AG08395 (cell line): ENCODE measurements at regions not wholly inside any gene's neighbourhood (a gene's known extent, or its start where the extent isn't known, plus 50 kb on each side); places are given as distances from the start of the nearest gene placed in this dataset.
A peak's percentile ranks its signal among the peaks of the same experiment; 100 is the strongest.

Source experiments
- DNase-seq: peaks from one replicate; pipeline ENCODE4 v3.0.0; 2012; ENCODE audit warnings: mixed read lengths, low spot score

DNA sequence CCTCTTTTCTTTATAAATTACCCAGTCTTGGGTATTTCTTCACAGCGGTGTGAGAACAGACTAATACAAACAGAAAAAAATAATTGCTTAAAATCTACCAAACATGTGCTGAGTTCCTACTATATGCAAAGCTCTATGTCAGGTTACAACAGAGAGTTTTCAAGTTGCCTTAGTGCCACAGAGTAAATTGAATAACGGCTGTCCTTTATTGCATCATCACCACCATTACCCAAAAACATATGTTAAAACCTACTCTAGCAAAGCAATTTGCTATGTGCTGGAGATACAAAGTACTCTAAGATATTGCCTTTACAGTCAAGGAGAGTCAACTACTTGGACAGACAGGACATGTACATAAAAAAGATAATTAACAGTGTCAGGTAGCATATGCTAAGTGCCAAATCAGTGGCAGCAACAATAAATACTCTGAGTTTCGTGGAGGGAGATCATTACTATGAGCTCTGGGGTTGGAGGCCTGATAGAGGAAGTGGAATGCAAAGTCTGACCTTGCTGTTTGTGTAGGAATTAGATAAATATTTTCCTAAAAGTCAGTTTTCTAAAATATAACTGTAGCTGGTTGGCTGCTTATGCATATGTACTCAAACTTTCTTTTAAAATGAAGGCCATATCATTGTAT lies 1058.7 kb upstream of the WWC1 start:
- DNase-seq: no peak

DNA sequence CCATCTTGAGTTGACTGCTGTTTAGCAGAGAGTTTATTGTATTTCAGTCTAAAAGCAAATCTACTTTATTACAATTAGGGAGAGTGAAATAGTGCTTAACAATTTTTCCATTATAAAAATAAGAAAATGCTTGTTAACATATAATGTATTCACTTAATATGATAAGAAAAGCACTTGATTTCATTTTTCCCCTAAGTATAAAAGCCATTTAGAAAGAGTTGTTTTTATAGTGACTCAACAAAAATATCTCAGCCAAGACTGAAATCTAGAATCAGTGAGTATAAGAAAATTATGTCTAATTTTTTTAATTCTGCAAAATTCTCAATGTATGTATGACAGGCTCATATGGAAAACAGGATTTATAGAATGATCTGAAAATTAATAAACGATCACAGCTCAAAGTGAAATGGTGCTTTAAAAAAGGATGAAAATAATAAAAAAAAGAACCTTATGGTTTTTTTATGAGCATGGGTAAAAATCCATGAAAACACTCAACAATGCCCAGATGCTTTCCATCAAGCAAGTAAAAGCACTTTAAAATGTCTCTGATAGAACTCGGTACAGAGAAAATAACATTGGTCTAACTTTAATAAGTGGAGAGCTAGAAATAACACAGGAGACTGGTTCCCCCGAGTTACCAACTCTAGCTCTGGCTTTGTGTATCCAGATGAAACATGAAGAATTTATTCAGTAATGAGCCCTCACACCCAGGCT lies 1057.8 kb upstream of the WWC1 start:
- DNase-seq: no peak

DNA sequence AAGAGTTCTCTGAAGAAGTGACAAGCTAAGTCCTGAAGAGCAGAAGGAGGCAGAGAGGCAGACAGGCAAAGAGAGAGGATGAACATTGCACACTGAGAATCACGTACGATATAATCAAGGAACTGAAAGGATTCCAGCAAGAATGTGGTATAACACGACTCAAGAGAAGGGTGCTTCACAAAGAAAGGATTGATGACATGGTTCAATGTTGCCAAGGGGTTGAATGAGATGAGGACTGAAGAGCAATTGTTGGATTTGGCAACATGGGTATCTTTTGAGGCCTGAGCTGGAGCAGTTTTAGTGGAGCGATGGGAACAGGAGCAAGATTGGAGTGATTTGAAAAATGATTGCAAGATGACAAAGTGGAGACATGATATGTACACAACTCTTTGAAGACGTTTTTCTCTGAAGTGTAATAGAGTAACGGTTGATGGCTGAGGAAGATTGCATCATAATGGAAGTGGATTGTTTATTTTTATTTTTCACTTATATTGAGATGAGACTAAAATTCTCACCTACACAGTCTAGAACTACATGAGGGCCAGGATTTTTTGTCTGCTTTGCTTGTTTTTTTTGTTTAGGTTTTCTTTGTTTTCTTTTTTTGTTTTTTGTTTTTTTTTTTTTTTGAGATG lies 1049.9 kb upstream of the WWC1 start:
- no peak for DNase-seq

DNA sequence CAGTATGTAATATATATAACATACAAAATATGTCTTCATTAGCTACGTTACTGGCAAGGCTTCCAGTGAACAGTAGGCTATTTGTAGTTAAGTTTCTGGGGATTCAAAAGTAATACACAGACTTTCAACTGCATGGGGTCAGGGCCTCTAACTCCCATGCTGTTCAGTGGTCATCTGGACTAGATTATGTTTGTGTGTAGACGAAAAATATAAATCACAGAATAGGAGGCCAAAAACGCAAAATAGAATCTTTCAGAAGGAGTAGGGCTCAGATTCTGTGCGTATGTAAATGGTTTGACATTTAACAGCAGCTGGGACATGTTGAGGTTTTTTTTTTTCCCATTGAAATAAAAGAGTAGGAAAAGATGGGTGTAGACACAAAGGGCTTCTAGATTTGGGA lies 1048.7 kb upstream of the WWC1 start:
- no peak for DNase-seq

DNA sequence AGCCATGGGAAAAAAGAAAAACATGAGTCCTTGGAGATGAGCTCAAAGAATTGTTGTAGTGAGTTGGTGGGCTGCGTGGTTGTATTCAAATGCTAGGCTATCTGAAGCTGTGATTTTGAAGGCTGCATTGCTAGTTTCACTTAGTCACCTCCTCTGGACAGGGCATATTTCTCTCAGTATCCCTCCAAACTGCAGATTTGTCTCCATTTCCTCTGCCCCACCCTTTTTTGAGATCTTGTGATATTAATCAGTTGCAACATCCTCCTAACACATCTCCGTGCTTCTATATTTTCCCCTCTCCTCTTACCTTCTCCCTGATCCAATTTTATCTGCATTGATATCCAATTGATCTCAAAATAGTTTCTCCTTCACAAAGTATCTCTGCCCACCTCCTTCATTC lies 1048.0 kb upstream of the WWC1 start:
- DNase-seq: no peak

DNA sequence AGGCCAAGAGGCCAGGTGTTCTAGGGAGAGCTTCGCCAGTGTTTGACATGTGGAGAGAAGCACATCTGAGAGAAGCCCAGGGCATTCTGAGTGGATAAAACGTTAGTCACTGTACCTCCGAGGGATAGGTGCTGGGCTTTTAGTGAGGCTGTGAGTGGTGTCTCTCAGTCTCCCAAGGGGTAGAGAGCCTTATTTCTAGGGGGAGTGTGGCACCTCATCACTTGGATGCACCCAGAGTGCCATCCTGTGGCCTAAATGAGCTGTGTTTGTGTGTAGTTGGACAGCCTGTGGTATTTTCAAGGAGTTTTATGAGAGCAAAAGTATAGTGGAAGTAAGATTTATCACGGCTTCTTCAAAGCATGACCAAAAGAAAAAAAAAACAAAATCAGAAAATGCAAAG lies 1046.9 kb upstream of the WWC1 start:
- no peak for DNase-seq

DNA sequence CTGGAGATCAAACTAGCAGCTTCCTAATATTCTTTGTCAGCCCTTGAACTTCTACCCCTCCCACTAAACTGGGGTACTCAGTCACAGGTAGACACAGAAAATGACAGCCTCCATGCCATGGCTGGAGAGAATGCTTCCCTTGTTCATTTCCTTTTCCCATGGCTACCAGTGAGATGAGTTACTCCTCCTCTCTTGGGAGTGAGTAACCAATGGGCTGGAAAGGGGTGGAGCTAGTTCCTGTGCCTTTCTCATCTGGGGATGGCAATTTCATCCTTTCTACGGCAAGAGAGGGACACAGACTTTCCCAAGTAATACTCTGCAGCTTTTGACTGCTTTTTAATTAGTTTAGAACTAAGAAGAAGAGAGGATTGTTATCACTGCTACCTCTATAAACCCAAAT lies 1045.6 kb upstream of the WWC1 start:
- peak; percentile 6 for DNase-seq

DNA sequence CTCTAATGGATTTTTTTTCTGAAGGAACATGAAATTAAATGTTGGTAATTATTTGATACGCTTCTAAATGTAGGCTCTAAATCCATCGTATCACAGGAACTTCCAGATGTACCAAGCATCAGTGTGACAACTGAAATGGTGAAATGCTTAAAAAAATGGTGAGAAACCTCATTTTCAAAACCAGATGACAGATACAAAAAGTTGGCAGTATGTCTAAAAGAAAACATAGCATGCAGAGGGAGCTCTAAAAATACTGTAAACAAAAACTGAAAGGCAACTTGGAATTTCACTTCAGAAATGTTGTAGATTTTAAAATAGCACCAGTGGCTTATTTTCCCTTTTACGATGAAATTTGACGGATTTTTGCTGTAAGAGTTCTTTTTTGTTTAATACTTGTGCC lies 1043.6 kb upstream of the WWC1 start:
- no peak for DNase-seq

DNA sequence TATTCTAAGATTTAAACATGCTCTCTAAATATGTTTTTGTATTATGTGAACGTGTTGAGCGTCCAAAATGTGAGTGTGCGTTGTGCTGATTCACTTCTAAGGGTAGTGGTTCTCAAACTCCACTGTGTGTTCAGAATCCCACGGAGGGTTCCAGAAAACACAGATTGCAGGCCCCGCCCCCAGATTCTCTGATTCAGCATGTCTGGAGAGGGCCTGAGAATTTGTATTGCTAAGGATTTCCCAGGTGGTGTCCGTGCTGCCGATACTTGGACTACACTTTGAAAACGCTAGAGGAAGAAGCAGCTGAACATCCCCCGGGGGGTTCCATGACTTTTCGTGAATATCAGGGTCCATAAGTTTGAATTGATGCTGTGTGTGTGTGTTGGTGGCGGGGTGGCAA lies 1043.2 kb upstream of the WWC1 start:
- no peak for DNase-seq

DNA sequence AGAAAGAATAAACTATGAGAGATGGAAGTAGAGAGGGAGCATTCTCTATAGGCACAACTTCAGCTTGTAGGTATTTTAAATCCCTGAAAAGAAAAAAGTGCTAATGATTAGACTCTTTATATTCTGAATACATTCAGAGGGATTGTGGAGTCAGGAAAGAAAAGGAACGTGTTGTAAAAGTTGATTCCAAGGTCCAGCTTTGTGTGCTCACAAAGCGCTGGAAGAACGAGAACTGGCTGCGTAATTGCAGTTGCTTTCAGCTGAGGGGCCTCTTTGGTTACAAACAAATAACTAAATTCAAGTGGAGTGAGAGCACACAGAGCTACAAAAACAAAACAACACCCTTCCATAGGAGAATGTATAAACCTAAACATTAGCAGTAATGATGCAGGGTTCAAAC lies 1040.4 kb upstream of the WWC1 start:
- no peak for DNase-seq

DNA sequence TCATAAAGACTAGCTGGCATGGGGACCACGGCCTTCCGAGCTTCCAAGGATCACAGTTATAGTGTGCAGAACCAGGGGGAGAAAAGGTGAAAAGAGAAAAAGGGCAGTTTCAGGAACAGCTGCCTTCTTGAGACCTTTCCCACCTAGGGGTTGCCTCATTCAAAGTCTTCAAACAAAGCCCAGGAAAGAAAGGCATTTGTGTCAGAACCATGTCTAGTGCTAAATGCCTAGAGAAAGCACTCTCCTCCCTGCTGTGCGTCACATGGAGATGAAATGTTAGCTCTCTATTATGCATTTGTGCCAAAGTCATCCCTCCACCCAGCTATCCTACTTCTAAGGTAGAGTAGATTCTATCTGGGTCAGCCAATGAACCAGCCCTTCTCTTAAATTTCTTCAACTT lies 1037.3 kb upstream of the WWC1 start:
- no peak for DNase-seq

DNA sequence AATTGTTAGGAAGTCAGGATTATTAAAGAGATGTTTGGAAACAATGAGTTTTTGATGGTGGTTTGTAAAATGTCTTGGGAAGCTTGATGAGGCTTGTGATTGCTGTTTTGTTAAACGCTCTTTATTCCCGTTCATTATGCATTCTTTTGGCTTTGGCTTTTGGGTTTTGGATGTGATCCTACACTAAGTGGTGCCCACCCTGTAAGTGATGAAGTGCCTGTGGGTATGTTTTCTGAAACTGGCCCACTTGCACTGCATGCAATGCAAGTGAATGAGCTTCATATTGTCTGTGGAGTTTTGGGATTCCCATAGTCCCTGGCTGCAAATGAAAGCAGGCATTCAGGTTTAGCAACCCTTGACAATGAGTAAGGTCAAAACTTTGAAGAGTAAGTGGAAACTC lies 1035.5 kb upstream of the WWC1 start:
- no peak for DNase-seq

DNA sequence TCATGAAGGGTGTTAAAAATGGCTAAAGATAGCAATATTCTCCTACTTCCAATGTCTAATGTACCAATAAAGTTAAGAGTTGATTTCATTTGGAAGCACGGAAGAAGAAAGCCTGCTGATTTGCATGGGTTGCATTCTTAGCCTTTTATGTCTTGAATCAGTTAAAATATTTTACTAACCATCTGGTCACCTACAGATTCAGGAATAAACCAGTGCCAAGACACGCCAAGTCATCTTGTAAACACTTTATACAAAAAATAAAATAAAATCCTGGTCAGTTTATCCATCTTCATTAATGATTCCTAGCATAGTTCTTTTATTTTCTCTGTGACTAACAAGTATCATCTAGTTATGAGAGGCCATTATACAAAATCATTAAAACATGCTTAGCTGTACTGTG lies 1031.6 kb upstream of the WWC1 start:
- DNase-seq: no peak

DNA sequence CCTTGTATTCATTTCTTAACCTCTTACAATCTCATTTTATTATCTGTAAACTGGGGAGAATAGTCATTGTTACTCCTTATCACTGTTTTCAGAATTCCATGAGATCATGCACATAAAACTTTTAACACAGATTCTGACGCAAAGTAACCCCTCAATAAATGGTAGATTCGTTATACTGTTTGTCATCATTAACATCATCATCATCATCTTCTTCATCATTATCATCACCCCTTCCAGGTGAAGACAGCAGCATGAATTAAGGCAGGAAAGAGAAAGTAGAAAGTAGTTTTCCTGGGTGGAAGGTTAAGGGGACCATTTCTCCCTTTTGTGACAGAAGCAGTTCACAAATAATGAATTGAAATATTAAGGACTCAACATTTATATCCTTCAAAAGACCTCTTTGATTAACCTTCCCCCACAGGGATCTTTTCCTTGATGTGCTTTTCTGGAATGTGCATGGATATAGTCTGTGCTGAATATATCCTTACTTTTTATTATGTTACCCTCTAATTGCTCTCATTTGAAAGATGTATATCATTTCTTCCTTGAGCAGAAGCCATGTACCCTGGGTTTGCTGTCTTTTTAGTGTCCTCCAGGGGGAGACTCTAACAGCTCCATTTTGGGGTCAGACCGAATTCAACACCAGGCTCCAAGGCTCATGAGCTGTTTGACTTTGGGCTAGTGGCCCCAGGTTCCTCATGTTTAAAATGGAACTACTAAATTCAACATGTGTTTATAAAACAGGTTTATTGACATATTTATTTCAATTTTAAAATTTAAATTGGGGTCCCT lies 1029.9 kb upstream of the WWC1 start:
- peak; percentile 31 for DNase-seq

DNA sequence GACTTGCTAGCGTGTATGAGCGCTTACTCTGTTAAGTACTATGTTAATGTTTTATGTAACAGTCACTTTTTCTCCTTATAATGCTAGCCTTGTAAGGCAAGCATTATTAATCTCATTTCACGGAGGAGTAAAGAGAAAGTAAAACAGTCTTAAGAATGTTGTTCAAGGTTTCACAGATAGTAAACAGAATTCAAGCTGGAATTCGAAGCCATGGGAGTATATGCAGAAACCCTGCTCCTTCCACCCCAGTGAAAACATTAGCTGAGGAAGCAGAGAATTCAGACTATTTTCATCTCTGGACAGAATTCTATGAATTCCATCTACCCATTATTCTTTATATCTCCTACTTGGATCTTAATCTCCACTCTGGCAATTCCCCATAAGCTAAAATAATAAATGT lies 1028.3 kb upstream of the WWC1 start:
- DNase-seq: no peak

DNA sequence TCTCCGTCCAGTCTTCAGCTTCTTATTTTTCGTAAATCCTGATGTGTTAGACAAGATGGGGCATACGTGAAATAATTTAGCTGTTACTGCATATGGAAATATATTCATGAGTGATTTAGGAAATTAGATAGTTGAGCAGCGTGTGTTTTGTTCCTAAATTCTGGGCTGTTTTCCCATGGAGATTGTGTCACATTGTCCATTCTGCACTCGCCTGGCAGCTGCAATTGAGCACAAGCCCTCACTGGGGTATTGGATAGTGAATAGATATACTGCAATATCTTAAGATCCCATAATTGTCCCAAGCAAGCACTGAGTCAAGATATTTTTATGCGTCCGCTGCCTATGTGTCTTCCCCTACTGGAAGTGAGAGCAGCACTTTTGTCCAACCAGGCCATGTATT lies 1027.1 kb upstream of the WWC1 start:
- no peak for DNase-seq

DNA sequence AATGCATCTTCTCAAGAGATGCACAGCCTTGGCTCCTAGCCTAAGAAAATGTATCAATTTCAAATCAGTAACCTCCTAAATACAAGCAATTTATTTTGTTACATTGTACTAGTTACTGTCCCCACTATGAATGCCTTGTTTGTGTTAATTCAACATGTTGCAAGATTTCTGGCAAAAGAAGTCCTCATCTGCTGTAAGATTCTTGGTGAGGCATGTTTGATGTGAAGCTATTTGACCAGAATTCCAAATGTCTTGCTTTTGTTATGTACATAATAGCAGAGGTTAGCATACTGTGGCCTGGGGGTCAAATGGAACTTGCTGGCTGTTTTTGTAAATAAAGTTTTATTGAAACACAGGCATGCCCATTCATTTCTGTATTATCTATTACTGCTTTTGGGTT lies 1023.1 kb upstream of the WWC1 start:
- DNase-seq: no peak

DNA sequence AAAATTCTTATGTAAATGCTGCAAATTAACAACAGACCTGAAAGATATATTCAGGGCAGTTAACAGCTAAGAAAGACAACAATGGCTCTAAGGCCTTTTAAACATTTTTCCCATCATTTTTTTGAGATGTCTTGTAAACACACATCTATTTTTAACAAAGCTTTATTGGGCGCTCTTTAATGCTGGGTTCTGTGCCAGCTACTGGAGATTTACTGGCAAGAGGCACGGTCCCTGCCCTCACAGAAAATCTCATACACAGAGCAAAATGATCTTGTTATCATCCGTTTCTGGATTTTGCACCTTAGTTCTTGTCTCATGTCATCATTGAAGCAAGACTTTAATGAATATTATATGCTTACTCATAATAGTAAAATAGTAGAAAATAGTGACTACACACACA lies 1022.3 kb upstream of the WWC1 start:
- no peak for DNase-seq

DNA sequence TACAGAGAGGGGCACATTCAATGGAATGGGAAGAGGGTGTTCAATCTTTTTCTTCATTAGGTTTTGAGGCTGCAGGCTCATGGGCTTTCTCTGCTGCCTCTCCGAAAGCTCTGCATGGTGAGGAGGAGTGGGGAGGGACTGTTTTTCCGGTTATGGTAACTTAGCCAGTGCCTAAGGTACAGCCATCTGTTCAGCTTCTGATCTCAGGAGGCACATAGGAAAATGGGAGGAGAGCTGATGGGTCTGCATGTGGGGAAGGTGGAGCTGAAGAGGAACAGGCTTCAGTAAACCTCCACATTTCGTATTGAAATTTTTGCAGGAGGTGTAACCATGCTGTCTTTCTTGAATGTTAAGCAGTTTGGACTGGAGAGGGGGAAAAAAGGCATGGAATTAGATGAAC lies 1020.4 kb upstream of the WWC1 start:
- DNase-seq: no peak

DNA sequence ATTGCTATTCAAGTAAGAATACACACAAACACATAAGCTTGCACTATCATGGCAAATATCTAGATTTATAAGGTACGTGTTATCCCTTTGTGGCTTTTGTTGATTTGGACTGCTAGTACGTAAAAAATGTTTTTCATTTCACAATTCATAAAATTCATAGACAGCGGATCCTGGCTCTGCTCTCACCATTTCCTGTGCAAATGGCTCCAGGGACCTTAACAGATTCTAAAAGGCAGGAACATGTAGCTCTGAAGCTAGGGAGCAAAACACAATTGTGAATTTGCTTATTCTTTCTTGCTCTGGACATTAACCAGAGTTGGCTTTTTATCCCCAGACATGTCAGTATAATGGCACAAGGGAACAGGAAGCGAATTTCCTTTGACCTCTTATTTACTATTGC lies 1019.9 kb upstream of the WWC1 start:
- DNase-seq: no peak

DNA sequence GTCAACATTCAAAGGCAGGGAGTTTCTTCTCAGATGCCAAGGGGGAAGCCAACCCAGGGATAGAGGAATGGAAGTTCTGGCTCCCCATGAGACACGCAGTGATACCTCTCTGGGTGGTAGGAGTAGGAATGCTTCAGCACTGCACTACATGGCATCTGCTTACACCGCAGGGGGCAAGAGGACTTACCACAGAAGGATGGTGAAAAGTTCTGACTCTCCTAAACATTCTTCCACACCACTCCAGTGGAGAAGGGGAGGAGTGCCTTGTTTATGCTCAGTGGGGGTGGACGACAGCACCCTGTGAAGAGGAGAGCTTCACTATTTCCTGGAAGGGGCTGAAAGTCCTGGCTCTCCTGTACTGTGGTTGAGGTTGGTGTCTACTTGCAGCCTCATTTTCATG lies 1011.3 kb upstream of the WWC1 start:
- no peak for DNase-seq

DNA sequence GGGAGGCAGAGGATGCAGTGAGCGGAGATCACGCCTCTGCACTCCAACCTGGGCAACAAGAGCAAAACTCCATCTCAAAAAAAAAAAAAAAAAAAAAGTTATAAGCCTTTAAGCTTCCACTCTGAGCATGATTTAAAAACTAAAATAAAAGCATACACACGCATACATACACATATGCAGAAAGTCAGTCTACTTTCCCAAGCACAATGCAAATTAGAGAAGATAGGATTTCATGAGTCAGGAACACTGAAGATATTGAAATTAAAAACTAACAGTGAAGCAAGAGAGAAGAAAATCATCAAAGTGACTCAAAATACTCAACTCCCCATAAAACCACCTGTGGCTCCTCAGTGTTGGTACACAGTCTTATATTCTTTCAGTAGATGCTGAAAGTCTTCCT lies 1009.5 kb upstream of the WWC1 start:
- no peak for DNase-seq

DNA sequence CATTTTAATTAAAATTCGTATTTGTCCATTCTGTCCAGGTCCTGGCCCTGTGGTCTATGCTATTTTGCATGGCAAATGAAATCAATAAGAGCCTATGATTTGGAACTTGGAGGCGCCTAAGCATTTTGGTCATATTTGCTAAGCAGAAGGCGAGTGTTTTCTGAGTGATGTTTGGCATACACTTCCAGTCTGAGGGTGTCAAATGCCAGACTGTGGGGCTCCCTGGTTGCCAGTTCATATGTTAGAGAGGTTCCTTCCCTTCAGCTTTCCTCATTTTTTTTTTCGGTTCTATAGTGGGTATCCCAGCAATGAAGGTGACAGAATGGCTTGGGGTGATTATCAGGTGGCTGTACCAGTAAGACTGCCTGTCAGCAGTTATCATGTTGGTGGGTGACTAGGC lies 1007.8 kb upstream of the WWC1 start:
- DNase-seq: no peak
